Activated CD4-positive, alpha-beta T cell treated with anti-CD3 and anti-CD28 coated beads, Interleukin-2, amount 50 U/mL, for 16 hours (primary cell): ENCODE measurements at regions not wholly inside any gene's neighbourhood (a gene's known extent, or its start where the extent isn't known, plus 50 kb on each side); places are given as distances from the start of the nearest gene placed in this dataset.

Source experiments
- DNase-seq: peaks from one replicate; pipeline ENCODE4 v3.0.0-alpha.2; 2020

GRCh38 chr4:156593464-156593863, 378.1 kb downstream of the PDGFC start:
- no peak for DNase-seq

GRCh38 chr4:156591679-156592078, 379.9 kb downstream of the PDGFC start:
- no peak for DNase-seq

- DNase-seq, result no peak
Observed at GRCh38 chr4:156584100-156584499, 387.5 kb downstream of the PDGFC start.

GRCh38 chr4:156583265-156583664, 388.3 kb downstream of the PDGFC start:
- no peak for DNase-seq

GRCh38 chr4:156581282-156582063, 390.1 kb downstream of the PDGFC start:
- DNase-seq, result no peak

GRCh38 chr4:156578713-156579112, 392.9 kb downstream of the PDGFC start:
- no peak for DNase-seq

GRCh38 chr4:156578005-156578404, 393.6 kb downstream of the PDGFC start:
- DNase-seq, result no peak

GRCh38 chr4:156576946-156577345, 394.7 kb downstream of the PDGFC start:
- DNase-seq, result no peak

GRCh38 chr4:156575430-156576073, 396.0 kb downstream of the PDGFC start:
- DNase-seq, result no peak

- no peak for DNase-seq
Observed at GRCh38 chr4:156571146-156571545, 400.5 kb downstream of the PDGFC start.

- DNase-seq, result no peak
Observed at GRCh38 chr4:156569535-156569934, 402.1 kb downstream of the PDGFC start.

GRCh38 chr4:156568484-156568883, 403.1 kb downstream of the PDGFC start:
- DNase-seq, result no peak

GRCh38 chr4:156568041-156568440, 403.6 kb downstream of the PDGFC start:
- DNase-seq, result no peak

- DNase-seq, result no peak
Observed at GRCh38 chr4:156560701-156561100, 410.9 kb downstream of the PDGFC start.

- DNase-seq, result no peak
Observed at GRCh38 chr4:156559346-156559745, 412.3 kb downstream of the PDGFC start.

- no peak for DNase-seq
Observed at GRCh38 chr4:156558373-156559025, 413.1 kb downstream of the PDGFC start.

GRCh38 chr4:156557920-156558319, 413.7 kb downstream of the PDGFC start:
- DNase-seq, result no peak

GRCh38 chr4:156556336-156556735, 415.3 kb downstream of the PDGFC start:
- no peak for DNase-seq

GRCh38 chr4:156553659-156554058, 417.9 kb downstream of the PDGFC start:
- no peak for DNase-seq

GRCh38 chr4:156547891-156548290, 423.7 kb downstream of the PDGFC start:
- no peak for DNase-seq

- no peak for DNase-seq
Observed at GRCh38 chr4:156547439-156547838, 424.2 kb downstream of the PDGFC start.

GRCh38 chr4:156545003-156545785, 426.4 kb downstream of the PDGFC start:
- no peak for DNase-seq

GRCh38 chr4:156539376-156539775, 432.2 kb downstream of the PDGFC start:
- no peak for DNase-seq
